Stimulated activated effector memory CD8-positive, alpha-beta T cell treated with anti-CD3 and anti-CD28 coated beads, Interleukin-12 subunit alpha, Interleukin-12 subunit beta, amount 100 ng/mL, for 72 hours (primary cell): ENCODE measurements at regions not wholly inside any gene's neighbourhood (a gene's known extent, or its start where the extent isn't known, plus 50 kb on each side); places are given as distances from the start of the nearest gene placed in this dataset.

Experiments used
- ATAC-seq: fragments of 150-1000 bp; cut with Tn5 transposase; 2 replicates; pipeline ENCODE4 v1.10.0; 2021
- DNase-seq, 2 donors: peaks; one replicate each; pipeline ENCODE4 v3.0.0; 2021 to 2022; ENCODE audit warnings: low spot score in 2 of 2
- H3K27ac Mint-ChIP-seq: one replicate; pipeline ENCODE4 v1.8.0; 2022; ENCODE audit warnings: mild to moderate bottlenecking, mixed read lengths
- H3K36me3 Mint-ChIP-seq: one replicate; pipeline ENCODE4 v1.8.0; 2022; ENCODE audit warnings: mild to moderate bottlenecking, mixed read lengths
- H3K4me1 Mint-ChIP-seq: one replicate; pipeline ENCODE4 v1.8.0; 2022; ENCODE audit warnings: mixed read lengths
- H3K4me3 Mint-ChIP-seq: one replicate; pipeline ENCODE4 v1.8.0; 2022; ENCODE audit warnings: mild to moderate bottlenecking, mixed read lengths
- H3K9me3 Mint-ChIP-seq: one replicate; pipeline ENCODE4 v1.8.0; 2022; ENCODE audit warnings: mixed read lengths

DNA sequence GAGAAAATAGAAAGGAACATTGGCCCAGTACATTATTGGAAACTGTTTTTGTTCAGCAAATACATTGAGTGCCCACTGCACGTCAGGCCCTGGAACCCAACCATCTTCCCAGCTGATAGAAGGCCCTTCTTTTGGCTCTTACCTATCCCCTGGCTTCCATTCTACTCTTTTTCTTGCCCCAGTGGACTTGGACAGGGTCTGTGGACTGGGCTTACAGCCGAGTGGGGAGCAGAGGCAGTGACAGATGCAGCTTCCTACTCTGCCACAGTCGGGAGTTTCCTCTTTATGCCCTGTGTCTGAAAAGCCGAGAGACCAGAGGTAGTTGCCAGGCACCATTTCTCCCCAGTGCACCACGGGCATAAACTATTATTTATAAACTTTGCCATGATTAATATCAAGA, 70.4 kb downstream of the ARHGAP35 start:
- Mint-ChIP-seq H3K4me3 (no peak overlapping the region), H3K9me3 (no peaks in the 10 kb centered on the region), H3K4me1 (peaks cover 56% of the 10 kb centered on the region), H3K36me3 (peaks cover 6% of the 10 kb centered on the region), H3K27ac (peak overlapping the region; percentile 64)
- DNase-seq (no peak), ATAC-seq (no peak)

DNA sequence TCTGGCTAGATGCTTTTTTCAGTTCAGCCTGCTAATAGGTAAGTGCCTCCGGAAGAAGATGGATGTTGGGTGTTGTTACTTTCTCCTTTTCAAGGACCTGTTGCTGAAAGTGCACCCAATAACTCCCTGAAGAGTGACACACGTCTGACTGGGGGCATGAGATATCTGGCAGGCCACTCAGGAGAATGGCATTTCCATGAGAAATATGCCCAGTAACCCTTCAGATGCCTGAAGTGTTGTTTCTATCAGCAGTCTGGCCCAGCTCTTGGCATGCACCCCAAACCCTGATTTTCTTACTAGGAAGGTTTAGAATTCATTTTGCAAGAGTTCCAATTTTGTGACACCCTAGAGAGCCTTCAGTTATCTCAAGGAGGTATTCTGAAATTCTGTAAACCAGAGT, 71.5 kb downstream of the ARHGAP35 start:
- ATAC-seq (no peak), DNase-seq (no peak)
- no peak overlapping the region for H3K27ac Mint-ChIP-seq
- no peaks in the 10 kb centered on the region for H3K9me3 Mint-ChIP-seq
- H3K4me3 Mint-ChIP-seq = no peak overlapping the region
- peaks cover 56% of the 10 kb centered on the region for H3K4me1 Mint-ChIP-seq
- peaks cover 11% of the 10 kb centered on the region for H3K36me3 Mint-ChIP-seq

DNA sequence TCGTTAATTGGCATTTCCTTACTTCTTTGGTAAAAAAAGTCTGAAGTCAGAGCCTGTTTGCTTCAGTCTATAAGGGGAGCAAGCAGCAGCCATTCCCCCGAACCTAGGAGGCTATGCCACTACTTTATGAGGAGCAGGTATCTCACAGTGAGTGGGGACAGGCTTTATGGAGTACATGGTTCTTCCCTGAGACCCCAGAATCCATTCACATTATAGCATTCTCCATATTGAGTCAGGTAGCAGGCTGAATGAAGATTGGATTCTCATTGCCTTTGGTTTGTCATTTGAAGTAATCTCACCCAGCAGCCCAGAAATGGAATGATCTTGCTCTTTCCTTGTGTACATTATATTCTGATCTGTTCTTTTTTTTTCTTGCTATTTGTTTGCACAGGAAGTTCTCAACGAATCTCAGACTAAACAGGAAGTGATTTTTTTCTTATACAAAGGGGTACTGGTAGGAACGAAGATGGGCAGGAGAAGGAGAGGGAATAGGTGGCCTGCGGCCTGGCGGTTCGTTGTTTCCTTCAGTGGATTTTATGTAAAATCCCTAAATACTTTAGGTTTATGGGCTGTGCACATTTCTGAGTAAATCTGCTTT, 74.4 kb downstream of the ARHGAP35 start:
- Mint-ChIP-seq H3K4me3 (peak overlapping the region; percentile 40), H3K4me1 (peaks cover 58% of the 10 kb centered on the region), H3K36me3 (peaks cover 38% of the 10 kb centered on the region), H3K27ac (peak overlapping the region; percentile 74), H3K9me3 (no peaks in the 10 kb centered on the region)
- DNase-seq (no peak), ATAC-seq (no peak)

DNA sequence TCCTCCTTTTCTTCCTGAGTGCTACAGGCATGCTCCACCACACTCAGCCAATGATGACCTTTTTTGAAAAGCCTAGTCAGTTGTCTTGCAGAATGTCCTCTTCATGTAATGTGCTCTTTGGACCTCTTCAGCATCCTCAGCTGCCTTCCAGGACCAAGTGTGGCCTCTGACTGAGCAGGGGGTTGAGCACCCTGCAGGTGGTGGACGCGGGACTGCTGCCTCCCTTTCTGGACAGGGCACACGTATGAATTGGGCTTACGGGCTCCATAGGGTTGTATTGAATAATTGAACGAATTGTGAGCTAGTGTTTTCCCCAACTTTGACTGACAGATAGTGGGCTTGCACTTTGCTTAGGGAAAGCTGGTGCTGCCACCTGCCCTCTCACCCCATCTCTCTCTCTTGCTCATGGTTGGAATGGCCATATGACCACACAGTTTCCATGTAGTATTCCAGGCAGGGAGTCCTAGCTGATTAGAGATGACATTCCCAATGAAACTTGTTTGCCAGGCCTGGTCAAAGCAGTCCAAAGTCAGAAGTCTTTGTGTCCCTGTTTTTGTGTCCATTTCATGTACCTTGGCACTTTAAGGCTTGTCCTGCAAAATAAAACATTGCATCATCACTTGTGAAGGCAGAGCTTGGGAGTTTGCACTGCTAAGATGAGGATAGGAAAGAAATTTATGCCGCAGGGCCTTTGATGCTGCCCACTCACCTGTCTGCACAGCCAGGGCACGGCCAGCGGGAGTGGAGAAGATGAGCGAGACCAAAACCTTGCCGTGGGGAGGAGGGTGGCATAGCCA, 76.3 kb upstream of the NPAS1 start:
- H3K4me1 Mint-ChIP-seq = peaks cover 41% of the 10 kb centered on the region
- H3K27ac Mint-ChIP-seq = peak overlapping the region; percentile 52
- H3K9me3 Mint-ChIP-seq = no peaks in the 10 kb centered on the region
- ATAC-seq (no peak), DNase-seq (no peak)
- H3K4me3 Mint-ChIP-seq = no peak overlapping the region
- peaks cover 57% of the 10 kb centered on the region for H3K36me3 Mint-ChIP-seq

DNA sequence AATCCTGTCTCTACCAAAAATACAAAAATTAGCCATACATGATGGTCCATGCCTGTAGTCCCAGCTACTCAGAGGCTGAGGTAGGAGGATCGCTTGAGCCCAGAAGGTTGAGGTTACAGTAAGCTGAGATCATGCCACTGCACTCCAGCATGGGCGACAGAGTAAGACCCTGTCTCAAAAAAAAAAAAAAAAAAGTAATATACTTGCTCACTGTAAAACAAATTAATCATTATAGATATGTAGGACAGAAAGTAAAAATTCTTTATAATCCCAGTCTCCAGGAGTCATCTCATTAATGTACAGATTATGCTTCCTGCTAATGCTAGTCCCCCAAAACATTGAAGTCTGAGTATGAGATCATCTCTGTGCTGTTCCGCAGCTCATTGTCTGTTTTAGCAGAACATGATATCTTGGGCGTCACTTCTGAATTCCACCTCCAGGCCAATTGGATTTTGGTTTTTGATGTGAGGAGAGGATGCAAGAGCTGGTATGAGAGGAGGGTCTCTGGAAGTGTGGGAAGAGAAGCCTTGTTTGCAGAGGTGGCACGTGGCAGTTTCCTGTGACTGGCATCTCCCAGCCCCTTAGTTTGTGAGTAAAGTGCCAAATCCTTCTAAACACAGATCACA, 75.4 kb upstream of the NPAS1 start:
- Mint-ChIP-seq H3K36me3 (peaks cover 54% of the 10 kb centered on the region), H3K9me3 (no peaks in the 10 kb centered on the region), H3K27ac (peak overlapping the region; percentile 71), H3K4me1 (peaks cover 41% of the 10 kb centered on the region), H3K4me3 (no peak overlapping the region)
- DNase-seq = no peak
- ATAC-seq = no peak

DNA sequence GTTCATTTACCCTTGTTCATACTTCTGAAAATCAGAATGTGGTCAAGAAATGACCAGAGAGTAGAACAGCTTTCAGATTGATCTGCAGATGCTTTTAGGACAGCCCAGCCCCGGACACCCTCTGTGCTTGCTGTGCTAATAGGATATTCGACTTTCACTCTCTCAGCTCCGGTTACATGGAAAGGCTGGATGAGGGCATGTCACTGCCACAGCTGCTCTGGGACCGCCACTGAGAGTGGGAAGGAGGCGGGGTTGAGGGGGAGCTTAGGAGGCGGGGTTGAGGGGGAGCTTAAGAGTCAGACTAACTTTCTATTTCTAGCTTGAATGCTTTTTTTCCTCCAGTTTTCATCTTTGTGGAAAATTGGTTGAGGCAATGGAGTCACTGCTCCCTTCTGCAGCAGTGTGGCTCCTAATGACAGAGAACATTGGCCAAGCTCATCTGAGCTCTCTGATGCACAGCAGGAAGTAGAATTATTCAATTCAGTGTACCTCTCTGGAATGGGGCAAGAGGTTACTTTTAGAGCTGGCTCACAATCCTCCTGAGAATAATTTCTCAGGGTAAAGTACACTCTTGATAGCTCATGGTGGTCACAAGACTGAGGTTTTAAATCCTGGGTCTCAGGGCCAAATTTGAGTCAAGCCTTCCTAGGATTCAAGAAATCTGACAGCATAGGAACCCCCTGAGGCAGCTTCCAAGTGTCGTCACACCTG, 74.6 kb upstream of the NPAS1 start:
- Mint-ChIP-seq H3K36me3 (peaks cover 46% of the 10 kb centered on the region), H3K4me1 (peaks cover 48% of the 10 kb centered on the region), H3K4me3 (no peak overlapping the region), H3K27ac (peak overlapping the region; percentile 71), H3K9me3 (no peaks in the 10 kb centered on the region)
- no peak for DNase-seq
- ATAC-seq = no peak

DNA sequence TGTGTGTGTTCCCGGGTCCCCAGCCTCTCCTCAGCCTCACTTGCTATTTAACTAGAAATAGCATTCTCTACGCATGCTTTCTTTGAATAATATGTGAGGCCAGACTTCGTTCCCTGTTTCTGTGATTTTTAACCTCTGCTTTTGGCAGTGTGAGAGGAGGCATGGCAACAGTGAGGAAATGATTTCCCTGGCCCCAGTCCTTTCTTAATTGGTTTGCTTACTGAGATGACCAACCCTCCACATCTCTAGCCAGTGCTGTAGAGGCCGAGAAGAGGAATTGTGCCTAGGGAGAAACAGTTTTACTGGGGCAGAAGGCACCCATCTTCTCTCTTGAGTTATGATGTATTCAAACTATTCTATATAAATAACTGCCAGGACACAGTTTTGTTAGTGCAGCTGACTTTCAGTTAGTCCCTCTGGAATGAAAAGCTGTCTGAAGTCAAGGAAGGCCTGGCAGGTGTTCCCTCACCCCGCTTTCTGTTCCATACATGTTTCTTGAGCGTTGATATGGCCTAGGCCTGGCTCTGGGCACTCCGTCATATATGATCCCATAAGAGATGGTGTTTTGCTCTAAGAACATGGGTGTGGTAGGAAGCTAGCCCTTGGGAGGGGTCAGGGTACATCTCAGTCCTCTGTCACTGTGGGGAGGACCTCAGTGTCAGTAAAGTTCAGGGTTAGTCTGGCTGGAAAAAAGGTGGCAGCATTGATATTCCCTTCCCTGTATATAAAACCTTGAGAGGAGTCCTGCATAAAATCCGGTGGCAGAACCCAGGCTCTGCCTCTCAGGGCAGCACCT, 73.7 kb upstream of the NPAS1 start:
- DNase-seq (no peak), ATAC-seq (no peak)
- H3K36me3 Mint-ChIP-seq = peaks cover 38% of the 10 kb centered on the region
- no peaks in the 10 kb centered on the region for H3K9me3 Mint-ChIP-seq
- H3K4me1 Mint-ChIP-seq = peaks cover 51% of the 10 kb centered on the region
- peak overlapping the region; percentile 58 for H3K27ac Mint-ChIP-seq
- no peak overlapping the region for H3K4me3 Mint-ChIP-seq

DNA sequence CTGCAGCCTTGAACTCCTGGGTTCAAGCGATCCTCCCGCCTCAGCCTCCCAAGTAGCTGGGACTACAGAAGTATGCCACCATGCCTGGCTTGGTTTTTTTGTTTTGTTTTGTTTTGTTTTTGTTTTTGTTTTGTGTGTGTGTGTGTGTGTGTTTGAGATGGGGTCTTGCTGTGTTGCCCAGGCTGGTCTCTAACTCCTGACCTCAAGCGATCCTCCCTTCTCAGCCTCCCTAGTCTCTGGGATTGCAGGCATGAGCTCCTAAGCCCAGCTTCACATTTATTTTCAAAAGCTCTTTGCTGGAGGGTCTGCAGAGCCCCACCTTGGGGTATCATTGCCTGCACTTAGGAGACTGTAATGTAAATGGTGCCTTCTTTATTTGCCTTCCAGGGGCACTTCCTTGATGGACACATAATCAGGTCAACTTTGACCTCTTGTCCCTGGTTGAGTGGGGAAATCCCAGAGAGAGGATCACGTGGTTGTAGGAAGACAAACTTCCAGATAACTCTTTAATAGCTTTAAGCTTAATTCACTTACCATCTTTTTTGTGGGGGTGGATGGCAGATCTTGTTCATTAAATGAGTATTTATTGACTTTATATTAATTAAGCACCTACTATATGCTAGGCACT, 72.9 kb upstream of the NPAS1 start:
- peaks cover 33% of the 10 kb centered on the region for H3K36me3 Mint-ChIP-seq
- H3K4me1 Mint-ChIP-seq = peaks cover 55% of the 10 kb centered on the region
- peak overlapping the region; percentile 58 for H3K27ac Mint-ChIP-seq
- no peak overlapping the region for H3K4me3 Mint-ChIP-seq
- ATAC-seq (no peak), DNase-seq (no peak)
- no peaks in the 10 kb centered on the region for H3K9me3 Mint-ChIP-seq

DNA sequence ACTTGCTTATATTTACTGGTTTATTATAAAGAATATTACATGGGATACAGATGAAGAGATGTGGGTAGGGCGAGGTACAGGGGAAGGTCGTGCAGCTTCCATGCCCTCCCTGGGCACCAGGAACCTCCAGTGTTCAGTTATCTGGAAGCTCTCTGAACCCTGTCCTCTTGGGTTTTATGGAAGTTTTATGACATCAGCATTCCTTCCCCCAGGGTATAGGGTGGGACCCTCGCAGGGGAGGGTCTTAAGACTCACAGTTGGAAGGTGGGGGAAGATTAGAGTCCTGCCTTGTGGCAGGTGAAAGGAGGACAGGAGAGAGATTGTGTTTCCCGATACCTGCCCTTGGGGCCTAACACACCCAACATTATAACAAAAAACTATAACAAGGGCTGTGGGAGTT, 71.8 kb upstream of the NPAS1 start:
- H3K4me1 Mint-ChIP-seq = peaks cover 64% of the 10 kb centered on the region
- H3K4me3 Mint-ChIP-seq = no peak overlapping the region
- H3K36me3 Mint-ChIP-seq = peaks cover 30% of the 10 kb centered on the region
- DNase-seq (no peak), ATAC-seq (no peak)
- H3K9me3 Mint-ChIP-seq = no peaks in the 10 kb centered on the region
- peak overlapping the region; percentile 58 for H3K27ac Mint-ChIP-seq

DNA sequence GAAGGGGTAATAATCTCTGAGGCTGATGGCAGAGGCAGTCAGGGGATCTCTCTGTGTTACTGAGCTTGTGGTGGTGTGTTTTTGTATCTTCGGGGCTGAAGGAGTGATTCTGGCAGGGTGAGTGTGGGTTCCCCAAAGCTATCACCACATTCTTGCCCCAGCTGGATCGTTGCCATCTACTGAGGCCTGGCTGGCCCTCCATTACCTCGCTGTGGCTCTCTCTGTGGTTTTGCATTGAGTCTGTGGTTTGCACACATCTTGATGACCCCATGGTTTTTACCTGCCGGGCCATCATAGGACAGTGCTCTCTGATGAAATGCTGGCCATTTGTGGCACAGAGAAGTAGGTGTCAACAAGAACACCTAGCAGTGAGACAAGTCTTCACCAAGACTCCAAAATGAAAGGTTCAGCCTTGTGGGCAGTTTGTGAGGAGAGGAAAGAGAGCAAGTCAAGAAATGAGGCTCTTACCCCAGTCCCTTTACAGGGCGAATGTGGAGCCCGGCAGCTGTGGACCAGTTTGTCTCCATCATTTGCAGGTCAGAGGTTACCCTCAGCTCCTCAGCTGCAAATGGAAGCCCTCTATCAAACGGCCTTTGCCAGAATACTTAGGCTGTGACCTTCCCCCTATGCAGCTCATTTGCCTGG, 69.0 kb upstream of the NPAS1 start:
- peak; percentile 55 for ATAC-seq
- H3K9me3 Mint-ChIP-seq = no peaks in the 10 kb centered on the region
- H3K4me1 Mint-ChIP-seq = peaks cover 72% of the 10 kb centered on the region
- DNase-seq = peak in 1 of 2 donors; percentile 78
- peaks cover 18% of the 10 kb centered on the region for H3K36me3 Mint-ChIP-seq
- H3K4me3 Mint-ChIP-seq = peak overlapping the region; percentile 48
- H3K27ac Mint-ChIP-seq = peak overlapping the region; percentile 88

DNA sequence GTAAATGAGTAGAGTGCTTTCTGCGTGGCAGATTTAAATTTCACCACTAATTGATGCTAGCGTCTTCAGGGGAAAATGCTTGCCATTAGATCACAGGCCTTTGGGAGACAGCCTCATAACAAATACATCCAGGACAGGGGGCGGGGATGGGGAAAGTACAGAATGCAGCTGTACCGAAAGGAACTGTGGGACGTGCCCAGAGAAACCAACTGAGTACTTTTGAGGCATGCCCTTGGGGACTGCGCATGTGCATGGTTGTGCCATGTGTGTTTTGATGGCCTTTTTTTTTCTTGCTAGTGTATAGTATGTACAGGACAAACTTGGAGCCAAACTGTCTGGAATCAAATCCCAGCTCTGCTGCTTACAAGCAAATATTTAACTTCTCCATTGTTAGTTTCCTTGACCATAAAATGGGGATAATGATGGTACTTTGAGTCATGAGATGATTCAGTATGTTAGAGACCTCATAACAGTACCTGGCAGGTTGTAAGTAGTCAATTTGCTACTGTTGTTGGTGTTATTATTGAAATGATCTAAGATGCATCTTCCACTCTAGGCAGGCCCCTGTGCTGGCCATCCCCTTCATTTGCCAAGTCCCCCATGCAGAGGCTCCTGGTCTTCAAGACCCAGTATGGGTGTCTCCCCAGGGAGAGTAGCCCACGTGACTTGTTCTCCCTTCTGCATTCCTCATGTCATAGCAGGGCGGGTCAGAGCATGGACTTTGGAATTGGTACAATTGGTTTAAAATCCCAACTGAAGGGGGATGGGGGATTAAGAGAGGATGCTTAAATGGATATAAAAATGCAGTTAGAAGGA, 68.3 kb upstream of the NPAS1 start:
- ATAC-seq (peak; percentile 88), DNase-seq (peak in 1 of 2 donors; percentile 69)
- Mint-ChIP-seq H3K4me1 (peaks cover 73% of the 10 kb centered on the region), H3K4me3 (peak overlapping the region; percentile 48), H3K9me3 (no peaks in the 10 kb centered on the region), H3K36me3 (peaks cover 22% of the 10 kb centered on the region), H3K27ac (peak overlapping the region; percentile 88)

DNA sequence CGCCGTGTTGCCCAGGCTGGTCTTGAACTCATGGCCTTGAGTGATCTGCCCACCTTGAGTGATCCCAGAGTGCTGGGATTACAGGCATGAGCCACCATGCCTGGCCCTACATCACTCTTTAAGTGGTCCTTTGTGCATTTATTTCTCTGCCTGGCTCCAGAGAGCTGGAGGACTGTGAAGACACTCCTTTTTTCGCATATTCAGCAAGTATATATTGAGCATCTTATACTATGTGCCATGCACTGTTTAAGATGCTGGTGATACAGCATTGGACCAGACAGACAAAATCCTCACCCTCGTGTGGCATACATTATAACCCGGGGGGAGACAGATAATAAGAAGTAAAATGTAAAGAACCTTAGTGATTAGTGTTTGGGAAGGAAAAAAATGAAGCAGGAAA, 66.8 kb upstream of the NPAS1 start:
- H3K36me3 Mint-ChIP-seq = peaks cover 22% of the 10 kb centered on the region
- ATAC-seq (no peak), DNase-seq (no peak)
- H3K4me1 Mint-ChIP-seq = peaks cover 79% of the 10 kb centered on the region
- H3K9me3 Mint-ChIP-seq = no peaks in the 10 kb centered on the region
- peak overlapping the region; percentile 96 for H3K27ac Mint-ChIP-seq
- peak overlapping the region; percentile 30 for H3K4me3 Mint-ChIP-seq

DNA sequence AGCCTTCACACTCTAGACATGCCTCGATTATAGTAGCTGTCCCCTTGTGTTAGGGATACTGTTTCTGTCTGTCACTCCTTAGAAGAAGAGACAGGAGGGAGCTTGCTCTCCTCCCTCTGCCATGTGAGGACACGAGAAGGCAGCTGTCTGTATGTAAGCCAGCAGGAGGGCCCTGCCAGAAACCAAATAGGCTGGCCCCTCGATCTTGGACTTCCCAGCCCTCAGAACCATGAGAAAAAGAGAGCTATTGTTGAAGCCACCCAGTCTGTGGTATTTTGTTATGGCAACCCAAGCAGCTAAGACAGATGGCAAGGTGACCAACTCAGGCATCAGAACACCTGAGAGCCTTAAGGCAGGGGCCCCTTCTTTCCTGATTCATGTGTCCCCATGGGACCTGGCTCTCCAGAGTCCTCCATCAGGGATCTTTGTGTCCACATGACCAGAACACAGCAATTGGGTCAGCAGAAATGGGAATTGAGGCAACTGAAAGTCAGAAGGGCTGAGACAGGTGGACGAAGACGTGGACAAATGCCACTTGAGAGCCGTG, 65.6 kb upstream of the NPAS1 start:
- Mint-ChIP-seq H3K36me3 (peaks cover 14% of the 10 kb centered on the region), H3K9me3 (no peaks in the 10 kb centered on the region), H3K4me1 (peaks cover 87% of the 10 kb centered on the region), H3K4me3 (peak overlapping the region; percentile 75), H3K27ac (peak overlapping the region; percentile 96)
- ATAC-seq = no peak
- DNase-seq = no peak
